ENCODE measurements at regions not wholly inside any gene's neighbourhood (a gene's known extent, or its start where the extent isn't known, plus 50 kb on each side); places are given as distances from the start of the nearest gene placed in this dataset.

DNA sequence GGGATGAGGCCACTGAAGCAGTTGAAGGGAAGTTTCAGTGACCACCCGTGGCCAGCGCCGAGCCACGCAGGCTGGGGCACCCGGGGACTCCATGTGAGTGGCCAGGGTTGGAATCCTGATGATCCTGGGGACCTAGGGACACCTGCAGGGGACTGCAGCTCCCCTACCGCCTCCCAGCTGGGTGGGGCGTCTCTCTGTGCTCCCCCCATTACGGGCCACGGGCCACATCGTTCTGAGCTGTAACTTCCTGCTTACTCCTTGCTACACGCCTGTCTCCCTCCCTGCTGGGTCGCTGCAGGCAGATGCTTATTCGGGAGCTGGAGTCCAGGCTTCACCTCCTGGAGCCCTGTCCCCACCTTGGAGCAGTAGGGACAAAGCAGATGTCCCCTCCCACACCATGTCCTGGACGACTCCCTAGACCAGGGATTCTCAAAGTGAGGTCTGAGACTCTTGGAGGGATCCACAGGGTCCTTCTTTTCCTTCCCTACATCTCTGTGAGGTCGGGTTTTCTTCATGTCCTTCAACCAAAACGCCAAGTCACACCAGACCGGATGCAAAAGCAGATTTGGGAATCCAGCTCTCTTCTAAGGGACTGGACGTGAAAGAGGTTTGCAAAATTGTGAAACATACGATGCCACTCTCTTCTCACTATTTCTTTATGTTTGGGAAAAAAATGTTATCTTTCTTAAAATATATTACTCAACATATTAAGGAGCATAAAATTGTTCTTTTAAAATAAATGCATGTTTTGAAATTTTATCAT lies 85.9 kb upstream of the NCOR2 start:
- no peak for DNase-seq (ENCODE audit: extremely low read depth, low read depth)
- TF ChIP-seq, protein P1, sequence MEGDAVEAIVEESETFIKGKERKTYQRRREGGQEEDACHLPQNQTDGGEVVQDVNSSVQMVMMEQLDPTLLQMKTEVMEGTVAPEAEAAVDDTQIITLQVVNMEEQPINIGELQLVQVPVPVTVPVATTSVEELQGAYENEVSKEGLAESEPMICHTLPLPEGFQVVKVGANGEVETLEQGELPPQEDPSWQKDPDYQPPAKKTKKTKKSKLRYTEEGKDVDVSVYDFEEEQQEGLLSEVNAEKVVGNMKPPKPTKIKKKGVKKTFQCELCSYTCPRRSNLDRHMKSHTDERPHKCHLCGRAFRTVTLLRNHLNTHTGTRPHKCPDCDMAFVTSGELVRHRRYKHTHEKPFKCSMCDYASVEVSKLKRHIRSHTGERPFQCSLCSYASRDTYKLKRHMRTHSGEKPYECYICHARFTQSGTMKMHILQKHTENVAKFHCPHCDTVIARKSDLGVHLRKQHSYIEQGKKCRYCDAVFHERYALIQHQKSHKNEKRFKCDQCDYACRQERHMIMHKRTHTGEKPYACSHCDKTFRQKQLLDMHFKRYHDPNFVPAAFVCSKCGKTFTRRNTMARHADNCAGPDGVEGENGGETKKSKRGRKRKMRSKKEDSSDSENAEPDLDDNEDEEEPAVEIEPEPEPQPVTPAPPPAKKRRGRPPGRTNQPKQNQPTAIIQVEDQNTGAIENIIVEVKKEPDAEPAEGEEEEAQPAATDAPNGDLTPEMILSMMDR (IDR thresholded peaks at IDR 0.05; ENCODE audit: low read depth, low read length): no peak

DNA sequence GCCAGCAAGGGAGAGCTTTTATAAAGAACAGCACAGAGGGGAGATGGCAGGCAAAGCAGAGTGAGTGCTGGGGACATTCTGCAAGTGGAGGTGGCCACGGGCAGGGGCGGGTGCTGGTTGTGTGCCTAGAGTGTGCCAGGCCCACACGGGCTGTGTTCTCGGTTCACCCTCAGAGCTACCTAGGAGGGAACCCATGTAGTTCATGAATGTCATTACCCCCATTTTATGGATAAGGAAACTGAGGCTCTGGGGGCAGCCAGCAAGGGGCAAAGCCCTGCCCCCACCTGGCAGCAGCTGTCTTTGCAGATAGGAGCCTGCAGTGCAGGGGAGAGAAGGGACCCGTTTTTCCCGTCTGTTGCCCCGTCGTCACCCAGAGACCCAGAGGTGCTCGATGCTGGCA lies 85.2 kb upstream of the NCOR2 start:
- TF ChIP-seq, protein P1 (IDR thresholded peaks at IDR 0.05; ENCODE audit: low read depth, low read length): no peak

DNA sequence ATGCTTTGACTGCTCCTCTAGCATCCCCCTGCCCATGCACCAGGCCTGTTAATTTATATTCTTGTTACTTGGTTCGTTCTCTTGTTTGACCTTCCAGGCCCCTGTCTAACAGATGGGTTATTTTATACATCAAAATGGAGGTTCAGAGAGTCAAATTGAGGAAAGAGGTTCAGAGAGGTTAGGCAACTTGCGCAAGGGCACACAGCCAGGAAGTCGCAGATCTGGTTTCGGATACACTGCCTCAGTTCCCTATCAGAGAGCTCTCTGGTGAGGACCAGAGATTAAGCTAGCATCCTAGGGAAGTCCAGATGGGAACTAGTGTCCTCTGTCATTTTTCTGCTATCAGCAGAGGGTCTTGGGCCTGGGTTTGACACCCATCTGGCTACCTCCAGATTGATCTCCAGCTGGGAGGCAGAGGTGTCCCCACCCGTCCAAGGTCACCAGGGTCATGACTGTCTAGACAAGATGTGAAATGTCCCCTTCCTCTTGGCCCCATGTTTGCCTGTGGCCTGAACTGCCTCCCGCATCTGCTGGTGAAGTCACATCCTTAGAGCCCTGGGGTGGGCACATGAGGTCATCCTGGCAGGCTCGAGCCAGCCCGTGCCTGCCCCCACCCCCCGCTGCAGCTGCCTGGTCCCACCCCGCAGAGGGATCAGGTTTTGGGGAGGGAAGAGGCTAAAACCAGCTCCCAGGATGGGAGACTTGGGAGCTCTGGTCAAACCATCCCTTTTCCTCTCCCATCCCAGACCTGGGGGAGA lies 84.3 kb upstream of the NCOR2 start:
- TF ChIP-seq, protein P1 (IDR thresholded peaks at IDR 0.05; ENCODE audit: low read depth, low read length): no peak
- DNase-seq (ENCODE audit: extremely low read depth, low read depth): no peak

More for the DNA sequence above, 85.2 kb upstream of the NCOR2 start:
- DNase-seq (ENCODE audit: extremely low read depth, low read depth): no peak

DNA sequence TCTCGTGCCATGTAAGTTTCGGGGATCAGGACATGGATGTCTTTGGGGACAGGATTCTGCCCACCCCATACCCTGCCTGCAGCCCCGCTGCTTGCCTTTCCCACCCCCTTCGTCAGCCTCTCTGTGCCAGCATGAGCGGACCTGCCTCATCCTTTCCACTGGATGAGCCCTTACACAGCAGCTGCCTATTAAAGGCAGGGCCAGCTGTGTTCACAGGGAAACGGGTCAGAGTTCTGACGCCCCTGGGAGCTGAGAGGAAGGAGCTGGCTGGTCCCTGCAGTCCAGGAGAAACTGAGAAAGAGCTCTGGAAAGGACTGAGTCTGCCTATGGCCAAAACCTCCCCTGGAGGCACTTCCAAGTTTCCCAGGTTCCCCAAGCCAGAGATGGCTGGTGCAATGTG lies 83.5 kb upstream of the NCOR2 start:
- no peak for DNase-seq (ENCODE audit: extremely low read depth, low read depth)
- TF ChIP-seq, protein P1 (IDR thresholded peaks at IDR 0.05; ENCODE audit: low read depth, low read length): no peak

DNA sequence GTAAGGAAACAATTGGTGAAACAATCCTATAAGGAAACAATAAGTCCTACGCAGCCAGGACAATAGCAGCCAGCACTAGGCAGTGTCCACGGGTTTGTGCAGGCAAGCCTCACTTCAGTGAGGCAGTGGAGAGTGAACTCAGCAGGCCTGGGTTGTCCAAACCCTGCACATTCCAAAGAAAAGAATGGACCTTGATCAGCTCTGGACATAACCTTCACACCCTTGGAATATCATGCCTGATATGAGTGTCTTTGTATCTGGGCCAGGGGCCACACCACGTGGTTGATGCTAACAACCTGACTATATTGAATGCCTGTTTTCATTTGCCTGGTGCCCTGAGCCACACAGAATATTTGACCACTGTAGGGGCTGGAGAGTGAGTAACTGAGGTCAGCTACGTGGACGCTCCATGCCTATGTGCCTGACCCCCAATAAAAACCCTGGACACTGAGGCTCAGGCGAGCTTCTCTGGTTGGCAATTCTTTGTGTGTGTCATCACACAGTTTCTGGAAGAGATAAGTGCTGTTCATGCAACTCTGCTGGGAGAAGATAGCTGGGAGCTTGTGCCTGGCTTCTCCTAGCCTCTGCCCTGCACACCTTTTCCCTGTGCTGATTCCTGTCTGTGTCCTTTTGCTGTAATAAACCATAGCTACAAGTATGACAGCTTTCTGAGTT lies 81.4 kb upstream of the NCOR2 start:
- TF ChIP-seq, protein P1 (IDR thresholded peaks at IDR 0.05; ENCODE audit: low read depth, low read length): no peak
- no peak for DNase-seq (ENCODE audit: extremely low read depth, low read depth)

DNA sequence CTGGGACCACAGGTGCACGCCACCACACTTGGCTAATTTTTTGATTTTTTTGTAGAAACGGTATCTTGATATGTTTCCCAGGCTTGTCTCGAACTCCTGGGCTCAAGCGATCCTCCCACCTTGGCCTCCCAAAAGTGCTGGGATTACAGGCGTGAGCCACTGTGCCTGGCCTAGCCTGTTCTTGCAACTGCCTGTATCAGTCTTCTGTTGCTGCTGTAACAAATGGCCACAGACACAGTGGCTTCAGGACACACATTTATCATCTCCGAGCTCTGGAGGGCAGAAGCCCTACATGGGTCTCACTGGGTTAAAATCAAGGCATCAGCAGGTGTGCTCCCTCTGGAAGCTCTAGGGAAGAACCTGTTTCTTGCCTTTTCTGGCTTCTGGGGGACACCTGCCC lies 79.9 kb upstream of the NCOR2 start:
- TF ChIP-seq, protein P1 (IDR thresholded peaks at IDR 0.05; ENCODE audit: low read depth, low read length): no peak

More for the DNA sequence above, 79.9 kb upstream of the NCOR2 start:
- no peak for DNase-seq (ENCODE audit: extremely low read depth, low read depth)
